ENCODE measurements at regions not wholly inside any gene's neighbourhood (a gene's known extent, or its start where the extent isn't known, plus 50 kb on each side); places are given as distances from the start of the nearest gene placed in this dataset.

- DNase-seq (ENCODE audit: low read depth) = no peak
Measured at GRCh38 chr1:34408011-34408410, 231.3 kb downstream of the C1orf94 start.

GRCh38 chr1:34409689-34410229 is 233.1 kb downstream of the C1orf94 start:
- no peak for DNase-seq (ENCODE audit: low read depth)

- no peak for DNase-seq (ENCODE audit: low read depth)
Measured at GRCh38 chr1:34412598-34413370, 236.1 kb downstream of the C1orf94 start.

GRCh38 chr1:34415140-34415539 is 238.4 kb downstream of the C1orf94 start:
- DNase-seq (ENCODE audit: low read depth) = no peak

- DNase-seq (ENCODE audit: low read depth) = no peak
Measured at GRCh38 chr1:34418166-34418565, 241.5 kb downstream of the C1orf94 start.

GRCh38 chr1:34419663-34420136 is 243.0 kb downstream of the C1orf94 start:
- DNase-seq (ENCODE audit: low read depth) = no peak

GRCh38 chr1:34425046-34425445 is 248.3 kb downstream of the C1orf94 start:
- no peak for DNase-seq (ENCODE audit: low read depth)

GRCh38 chr1:34425785-34426184 is 249.1 kb downstream of the C1orf94 start:
- no peak for DNase-seq (ENCODE audit: low read depth)

GRCh38 chr1:34426325-34426896 is 249.7 kb downstream of the C1orf94 start:
- DNase-seq (ENCODE audit: low read depth) = no peak

GRCh38 chr1:34427170-34427569 is 250.5 kb downstream of the C1orf94 start:
- DNase-seq (ENCODE audit: low read depth) = no peak

- DNase-seq (ENCODE audit: low read depth) = no peak
Measured at GRCh38 chr1:34433099-34433498, 256.4 kb downstream of the C1orf94 start.

GRCh38 chr1:34436836-34437235 is 260.1 kb downstream of the C1orf94 start:
- DNase-seq (ENCODE audit: low read depth) = no peak

GRCh38 chr1:34441259-34442069 is 264.8 kb downstream of the C1orf94 start:
- no peak for DNase-seq (ENCODE audit: low read depth)

GRCh38 chr1:34444516-34444915 is 267.8 kb downstream of the C1orf94 start:
- no peak for DNase-seq (ENCODE audit: low read depth)

GRCh38 chr1:34450325-34450724 is 273.6 kb downstream of the C1orf94 start:
- DNase-seq (ENCODE audit: low read depth) = no peak

GRCh38 chr1:34452451-34452850 is 275.7 kb downstream of the C1orf94 start:
- no peak for DNase-seq (ENCODE audit: low read depth)

- DNase-seq (ENCODE audit: low read depth) = no peak
Measured at GRCh38 chr1:34455121-34455520, 278.4 kb downstream of the C1orf94 start.

- DNase-seq (ENCODE audit: low read depth) = no peak
Measured at GRCh38 chr1:34460193-34460592, 283.5 kb downstream of the C1orf94 start.

- no peak for DNase-seq (ENCODE audit: low read depth)
Measured at GRCh38 chr1:34470401-34470800, 284.4 kb upstream of the GJB5 start.

- no peak for DNase-seq (ENCODE audit: low read depth)
Measured at GRCh38 chr1:34474566-34474965, 280.3 kb upstream of the GJB5 start.

GRCh38 chr1:34476371-34476770 is 278.5 kb upstream of the GJB5 start:
- DNase-seq (ENCODE audit: low read depth) = no peak

- no peak for DNase-seq (ENCODE audit: low read depth)
Measured at GRCh38 chr1:34477632-34478141, 277.2 kb upstream of the GJB5 start.
